SK-N-SH (cell line): ENCODE measurements at regions not wholly inside any gene's neighbourhood (a gene's known extent, or its start where the extent isn't known, plus 50 kb on each side); places are given as distances from the start of the nearest gene placed in this dataset.

Experiments used
- CHD2 ChIP-seq: fragments of 150-350 bp; IDR thresholded peaks from 2 replicates; pipeline ENCODE4 v1.6.1; 2018; ENCODE audit warnings: low read length; ENCODE audit not compliant: partially characterized antibody
- CTCF ChIP-seq: fragments of 200-600 bp; sonication (generic); IDR thresholded peaks from 2 replicates; pipeline ENCODE4 v1.6.1; 2017; ENCODE audit warnings: antibody characterized with exemption, mild to moderate bottlenecking, moderate library complexity
- ELF1 ChIP-seq: IDR thresholded peaks from 2 replicates; pipeline ENCODE4 v1.4.0; 2012
- EP300 ChIP-seq, 2 experiments: IDR thresholded peaks; 2 replicates each; pipeline versions ENCODE4 v1.4.0 to v1.6.1; 2012; ENCODE audit warnings: borderline replicate concordance in 1 of 2, low read depth in 1 of 2, low read length in 1 of 2
- IRF3 ChIP-seq: fragments of 150-350 bp; IDR thresholded peaks from 2 replicates; pipeline ENCODE4 v1.6.1; 2016; ENCODE audit warnings: mild to moderate bottlenecking, low read depth, low read length
- MAX ChIP-seq: IDR thresholded peaks from 2 replicates; pipeline ENCODE4 v1.4.0; 2012; ENCODE audit warnings: low read depth
- POLR2AphosphoS5 ChIP-seq: IDR thresholded peaks from 2 replicates; pipeline ENCODE4 v1.6.1; 2012; ENCODE audit warnings: low read depth, low read length
- RAD21 ChIP-seq: IDR thresholded peaks from 2 replicates; pipeline ENCODE4 v1.6.1; 2012; ENCODE audit warnings: mild to moderate bottlenecking, low read length
- RFX5 ChIP-seq: IDR thresholded peaks from 2 replicates; pipeline ENCODE4 v1.6.1; 2012; ENCODE audit warnings: mild to moderate bottlenecking, improper control_type of control experiment, low read length
- SIN3A ChIP-seq: IDR thresholded peaks from 2 replicates; pipeline ENCODE4 v1.6.1; 2012; ENCODE audit warnings: low read depth, mild to moderate bottlenecking, low read length, moderate library complexity, borderline replicate concordance
- SMC3 ChIP-seq: IDR thresholded peaks from 2 replicates; pipeline ENCODE4 v1.6.1; 2012; ENCODE audit warnings: low read depth, low read length, improper control_type of control experiment
- USF1 ChIP-seq: IDR thresholded peaks from 2 replicates; pipeline ENCODE4 v1.4.0; 2012; ENCODE audit warnings: low read depth, borderline replicate concordance

GRCh38 chr2:5598156-5598555 is 94.0 kb upstream of the SOX11 start:
- TF ChIP-seq ELF1, result no peak
- TF ChIP-seq CTCF, result no peak
- TF ChIP-seq RAD21, result no peak
- no peak for TF ChIP-seq SMC3
- TF ChIP-seq CHD2, result no peak
- TF ChIP-seq POLR2AphosphoS5, result no peak
- TF ChIP-seq SIN3A, result no peak
- TF ChIP-seq MAX, result no peak
- no peak for TF ChIP-seq IRF3
- TF ChIP-seq RFX5, result no peak
- TF ChIP-seq USF1, result no peak
- TF ChIP-seq EP300 (IDR thresholded peaks at IDR 0.05; ENCODE audit: borderline replicate concordance in 1 of 2, low read depth in 1 of 2, low read length in 1 of 2), result no peak
